Hepatocyte (in vitro differentiated cells): ENCODE measurements at regions not wholly inside any gene's neighbourhood (a gene's known extent, or its start where the extent isn't known, plus 50 kb on each side); places are given as distances from the start of the nearest gene placed in this dataset.

Experiments used
- DNase-seq: peaks from one replicate; pipeline ENCODE4 v3.0.0-alpha.2; 2016; ENCODE audit warnings: low spot score
- H2AFZ ChIP-seq: fragments of 200-600 bp; sonication (generic); 2 replicates; pipeline ENCODE4 v1.6.0; 2016; ENCODE audit warnings: antibody characterized with exemption, mild to moderate bottlenecking
- H3K27ac ChIP-seq: fragments of 200-600 bp; sonication (generic); 2 replicates; pipeline ENCODE4 v1.5.1; 2016; ENCODE audit warnings: mild to moderate bottlenecking
- H3K27me3 ChIP-seq: fragments of 200-600 bp; sonication (generic); 2 replicates; pipeline ENCODE4 v1.6.1; 2016
- H3K36me3 ChIP-seq: fragments of 200-600 bp; sonication (generic); replicated peaks from 2 replicates; pipeline ENCODE4 v1.5.1; 2016; ENCODE audit warnings: low read depth; ENCODE audit not compliant: insufficient read depth
- H3K4me1 ChIP-seq: fragments of 200-600 bp; sonication (generic); 2 replicates; pipeline ENCODE4 v1.5.1; 2016; ENCODE audit warnings: mild to moderate bottlenecking, moderate library complexity; ENCODE audit not compliant: insufficient read depth
- H3K4me2 ChIP-seq: fragments of 200-600 bp; sonication (generic); 2 replicates; pipeline ENCODE4 v1.6.0; 2016
- H3K4me3 ChIP-seq: fragments of 200-600 bp; sonication (generic); 2 replicates; pipeline ENCODE4 v1.5.1; 2016; ENCODE audit warnings: mild to moderate bottlenecking
- H3K79me2 ChIP-seq: fragments of 200-600 bp; sonication (generic); 2 replicates; pipeline ENCODE4 v1.6.0; 2017; ENCODE audit warnings: mild to moderate bottlenecking
- H3K9me2 ChIP-seq: fragments of 200-600 bp; sonication (generic); replicated peaks from 2 replicates; pipeline ENCODE4 v1.6.0; 2017; ENCODE audit warnings: mild to moderate bottlenecking; ENCODE audit not compliant: insufficient read depth
- H3K9me3 ChIP-seq: fragments of 200-600 bp; sonication (generic); 2 replicates; pipeline ENCODE4 v1.5.1; 2016; ENCODE audit warnings: low read depth, mild to moderate bottlenecking
- H4K20me1 ChIP-seq: fragments of 200-600 bp; sonication (generic); 2 replicates; pipeline ENCODE4 v1.6.0; 2016; ENCODE audit warnings: mild to moderate bottlenecking; ENCODE audit not compliant: insufficient read depth, poor library complexity, severe bottlenecking
- EZH2 ChIP-seq: fragments of 200-600 bp; sonication (generic); IDR thresholded peaks from 2 replicates; pipeline ENCODE4 v1.6.1; 2016; ENCODE audit warnings: antibody characterized with exemption, mild to moderate bottlenecking, borderline replicate concordance
- EZH2phosphoT487 ChIP-seq: fragments of 200-600 bp; sonication (generic); IDR thresholded peaks from one replicate; pipeline ENCODE4 v1.6.1; 2018; ENCODE audit warnings: antibody characterized with exemption, mild to moderate bottlenecking, low read depth, moderate library complexity; ENCODE audit not compliant: unreplicated experiment, severe bottlenecking
- WGBS: methylation state at CpG from one replicate; pipeline ENCODE4 v1.1.6; 2016; ENCODE audit warnings: low lambda C conversion rate; ENCODE audit errors: missing lambda C conversion rate; 5-methylcytosine and 5-hydroxymethylcytosine counted together
- TF ChIP-seq, protein P1 (sequence below): fragments of 200-600 bp; sonication (generic); IDR thresholded peaks from 2 replicates; pipeline ENCODE4 v1.5.1; 2016; ENCODE audit warnings: antibody characterized with exemption, mild to moderate bottlenecking; ENCODE audit not compliant: poor library complexity

DNA sequence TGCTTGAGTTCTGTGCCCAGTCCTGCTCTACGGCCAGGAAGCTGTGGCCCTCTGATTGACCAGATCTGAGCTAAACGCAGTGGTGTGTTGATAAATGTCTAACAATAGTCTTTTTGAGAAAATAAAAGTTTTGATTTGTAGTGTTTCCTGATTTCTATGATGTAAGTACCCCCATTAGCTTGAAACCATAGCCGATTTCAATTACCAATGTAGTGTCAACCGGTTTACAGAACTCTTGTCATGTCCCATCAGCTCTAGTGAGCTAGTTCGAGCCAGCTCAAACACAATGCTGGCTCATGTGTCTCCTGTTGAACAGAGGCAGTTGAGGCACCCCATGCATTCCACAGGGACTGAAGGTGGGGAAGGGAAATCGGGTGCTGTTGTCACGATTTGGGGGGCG lies 56.7 kb upstream of the ZMYND8 start:
- Histone ChIP-seq H4K20me1 (no peaks in the 10 kb centered on the region), H3K27ac (no peak overlapping the region), H3K9me3 (no peaks in the 10 kb centered on the region), H3K4me3 (no peak overlapping the region), H3K36me3 (no peaks in the 10 kb centered on the region), H3K9me2 (no peaks in the 10 kb centered on the region), H3K79me2 (no peaks in the 10 kb centered on the region), H2AFZ (no peak overlapping the region), H3K4me2 (no peak overlapping the region), H3K27me3 (no peaks in the 10 kb centered on the region), H3K4me1 (no peaks in the 10 kb centered on the region)
- 90% methylated on average over 8 of the region's 8 CpGs for WGBS
- no peak for DNase-seq
- TF ChIP-seq, protein P1, sequence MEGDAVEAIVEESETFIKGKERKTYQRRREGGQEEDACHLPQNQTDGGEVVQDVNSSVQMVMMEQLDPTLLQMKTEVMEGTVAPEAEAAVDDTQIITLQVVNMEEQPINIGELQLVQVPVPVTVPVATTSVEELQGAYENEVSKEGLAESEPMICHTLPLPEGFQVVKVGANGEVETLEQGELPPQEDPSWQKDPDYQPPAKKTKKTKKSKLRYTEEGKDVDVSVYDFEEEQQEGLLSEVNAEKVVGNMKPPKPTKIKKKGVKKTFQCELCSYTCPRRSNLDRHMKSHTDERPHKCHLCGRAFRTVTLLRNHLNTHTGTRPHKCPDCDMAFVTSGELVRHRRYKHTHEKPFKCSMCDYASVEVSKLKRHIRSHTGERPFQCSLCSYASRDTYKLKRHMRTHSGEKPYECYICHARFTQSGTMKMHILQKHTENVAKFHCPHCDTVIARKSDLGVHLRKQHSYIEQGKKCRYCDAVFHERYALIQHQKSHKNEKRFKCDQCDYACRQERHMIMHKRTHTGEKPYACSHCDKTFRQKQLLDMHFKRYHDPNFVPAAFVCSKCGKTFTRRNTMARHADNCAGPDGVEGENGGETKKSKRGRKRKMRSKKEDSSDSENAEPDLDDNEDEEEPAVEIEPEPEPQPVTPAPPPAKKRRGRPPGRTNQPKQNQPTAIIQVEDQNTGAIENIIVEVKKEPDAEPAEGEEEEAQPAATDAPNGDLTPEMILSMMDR, result no peak
- TF ChIP-seq EZH2phosphoT487, result no peak
- TF ChIP-seq EZH2, result no peak

GRCh38 chr20:47417245-47418068 lies 61.0 kb upstream of the ZMYND8 start:
- no peaks in the 10 kb centered on the region for H3K9me3 ChIP-seq
- no peak overlapping the region for H3K4me2 ChIP-seq
- DNase-seq, result no peak
- H3K27me3 ChIP-seq, result no peaks in the 10 kb centered on the region
- H3K79me2 ChIP-seq, result no peaks in the 10 kb centered on the region
- no peaks in the 10 kb centered on the region for H4K20me1 ChIP-seq
- H3K36me3 ChIP-seq, result no peaks in the 10 kb centered on the region
- TF ChIP-seq EZH2 (no peak), EZH2phosphoT487 (no peak)
- TF ChIP-seq, protein P1, result no peak
- no peaks in the 10 kb centered on the region for H3K9me2 ChIP-seq
- H2AFZ ChIP-seq, result no peak overlapping the region
- no peak overlapping the region for H3K27ac ChIP-seq
- no peaks in the 10 kb centered on the region for H3K4me1 ChIP-seq
- H3K4me3 ChIP-seq, result no peak overlapping the region
- WGBS, result 94% methylated on average over 7 of the region's 7 CpGs

GRCh38 chr20:47418069-47418757 lies 61.7 kb upstream of the ZMYND8 start:
- H3K36me3 ChIP-seq, result no peaks in the 10 kb centered on the region
- H3K27me3 ChIP-seq, result no peaks in the 10 kb centered on the region
- WGBS, result 53% methylated on average over 7 of the region's 7 CpGs
- no peak overlapping the region for H3K4me3 ChIP-seq
- TF ChIP-seq, protein P1, result no peak
- no peak for TF ChIP-seq EZH2phosphoT487
- no peak for TF ChIP-seq EZH2
- no peak overlapping the region for H2AFZ ChIP-seq
- no peak overlapping the region for H3K4me2 ChIP-seq
- H3K9me3 ChIP-seq, result no peaks in the 10 kb centered on the region
- DNase-seq, result no peak
- H3K27ac ChIP-seq, result no peak overlapping the region
- no peaks in the 10 kb centered on the region for H3K9me2 ChIP-seq
- no peaks in the 10 kb centered on the region for H3K4me1 ChIP-seq
- no peaks in the 10 kb centered on the region for H4K20me1 ChIP-seq
- no peaks in the 10 kb centered on the region for H3K79me2 ChIP-seq
